ENCODE measurements at regions not wholly inside any gene's neighbourhood (a gene's known extent, or its start where the extent isn't known, plus 50 kb on each side); places are given as distances from the start of the nearest gene placed in this dataset.
"Not testable (repeated sequence)": the region's sequence is repeated elsewhere in the genome, so short reads cannot be mapped to it uniquely, and the experiment has no call there.

DNA sequence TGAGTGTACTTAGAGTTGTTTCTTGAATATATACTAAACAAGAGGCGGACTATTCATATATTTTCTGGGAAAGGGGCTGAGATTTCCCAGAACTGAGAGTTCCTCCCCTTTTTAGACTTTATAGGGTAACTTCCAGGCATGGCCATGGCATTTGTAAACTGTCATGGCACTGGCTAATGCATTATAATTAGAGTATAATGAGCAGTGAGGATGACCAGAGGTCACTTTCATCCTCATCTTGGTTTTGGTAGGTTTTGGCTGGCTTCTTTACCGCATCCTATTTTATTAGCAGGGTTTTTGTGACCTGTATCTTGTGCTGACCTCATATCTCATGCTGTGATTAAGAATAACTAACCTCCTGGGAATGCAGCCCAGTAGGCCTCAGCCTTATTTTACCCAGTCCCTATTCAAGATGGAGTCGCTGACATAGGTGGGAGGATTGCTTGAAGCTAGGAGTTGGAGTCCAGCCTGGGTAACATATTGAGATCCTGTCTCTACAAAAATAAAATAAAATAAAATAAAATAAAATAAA is 91.4 kb downstream of the MOBP start:
- ChIA-PET POLR2A (no interaction called here), CTCF (no interaction called here)

DNA sequence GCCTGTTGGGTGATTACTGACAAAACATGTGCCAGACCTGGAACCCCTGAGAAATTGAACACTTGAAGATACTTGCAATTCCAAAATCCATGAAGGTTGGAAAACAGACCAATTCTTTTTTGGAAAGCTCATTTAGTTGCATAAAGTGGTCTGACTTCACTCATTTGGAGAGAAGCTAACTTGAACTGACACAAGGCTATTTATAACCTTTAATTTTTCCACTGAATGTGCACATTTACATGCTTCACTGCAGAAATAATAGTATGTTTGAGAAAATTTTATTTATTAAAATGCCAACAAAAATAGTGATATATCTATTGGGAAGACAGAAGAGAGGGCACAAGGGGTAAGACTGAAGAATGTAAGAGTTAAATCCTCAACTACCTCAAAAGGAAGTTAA is 92.1 kb downstream of the MOBP start:
- TF ChIP-seq, protein P1, sequence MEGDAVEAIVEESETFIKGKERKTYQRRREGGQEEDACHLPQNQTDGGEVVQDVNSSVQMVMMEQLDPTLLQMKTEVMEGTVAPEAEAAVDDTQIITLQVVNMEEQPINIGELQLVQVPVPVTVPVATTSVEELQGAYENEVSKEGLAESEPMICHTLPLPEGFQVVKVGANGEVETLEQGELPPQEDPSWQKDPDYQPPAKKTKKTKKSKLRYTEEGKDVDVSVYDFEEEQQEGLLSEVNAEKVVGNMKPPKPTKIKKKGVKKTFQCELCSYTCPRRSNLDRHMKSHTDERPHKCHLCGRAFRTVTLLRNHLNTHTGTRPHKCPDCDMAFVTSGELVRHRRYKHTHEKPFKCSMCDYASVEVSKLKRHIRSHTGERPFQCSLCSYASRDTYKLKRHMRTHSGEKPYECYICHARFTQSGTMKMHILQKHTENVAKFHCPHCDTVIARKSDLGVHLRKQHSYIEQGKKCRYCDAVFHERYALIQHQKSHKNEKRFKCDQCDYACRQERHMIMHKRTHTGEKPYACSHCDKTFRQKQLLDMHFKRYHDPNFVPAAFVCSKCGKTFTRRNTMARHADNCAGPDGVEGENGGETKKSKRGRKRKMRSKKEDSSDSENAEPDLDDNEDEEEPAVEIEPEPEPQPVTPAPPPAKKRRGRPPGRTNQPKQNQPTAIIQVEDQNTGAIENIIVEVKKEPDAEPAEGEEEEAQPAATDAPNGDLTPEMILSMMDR (IDR thresholded peaks at IDR 0.05; ENCODE audit: insufficient read depth, low read length, missing control alignments) = no peak
- DNase-seq (ENCODE audit: low read depth, low spot score) = no peak
- ChIA-PET POLR2A (no interaction called here), CTCF (no interaction called here)
- H3K4me3 ChIP-seq (ENCODE audit: low read depth, low read length) = no peak overlapping the region

More for the DNA sequence above, 91.4 kb downstream of the MOBP start:
- TF ChIP-seq, protein P1 (IDR thresholded peaks at IDR 0.05; ENCODE audit: insufficient read depth, low read length, missing control alignments) = no peak
- DNase-seq (ENCODE audit: low read depth, low spot score) = no peak
- no peak overlapping the region for H3K4me3 ChIP-seq (ENCODE audit: low read depth, low read length)

DNA sequence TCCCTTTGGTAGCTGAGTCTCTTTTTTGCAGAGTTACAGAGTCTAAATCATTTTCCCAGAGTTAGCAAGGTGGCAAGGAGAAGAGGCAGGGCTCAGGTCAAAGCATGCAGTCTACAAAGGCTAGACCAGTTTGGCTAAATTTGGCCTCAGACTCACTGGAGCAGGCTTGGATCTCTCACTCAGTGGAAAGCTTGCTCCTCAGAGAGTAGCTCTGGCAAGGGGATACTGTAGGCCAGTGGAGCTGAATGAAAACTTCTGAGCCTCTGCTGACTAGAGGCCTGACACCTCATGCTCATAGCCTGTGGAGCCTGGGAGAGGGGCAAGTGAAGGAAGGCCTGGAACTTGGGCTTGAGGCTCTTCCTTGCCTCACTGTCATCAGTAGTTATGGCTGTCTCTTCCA is 101.0 kb downstream of the MOBP start:
- CTCF ChIA-PET = no interaction called here
- POLR2A ChIA-PET = no interaction called here
- DNase-seq (ENCODE audit: low read depth, low spot score) = no peak
- no peak overlapping the region for H3K4me3 ChIP-seq (ENCODE audit: low read depth, low read length)
- TF ChIP-seq, protein P1 (IDR thresholded peaks at IDR 0.05; ENCODE audit: insufficient read depth, low read length, missing control alignments) = no peak

DNA sequence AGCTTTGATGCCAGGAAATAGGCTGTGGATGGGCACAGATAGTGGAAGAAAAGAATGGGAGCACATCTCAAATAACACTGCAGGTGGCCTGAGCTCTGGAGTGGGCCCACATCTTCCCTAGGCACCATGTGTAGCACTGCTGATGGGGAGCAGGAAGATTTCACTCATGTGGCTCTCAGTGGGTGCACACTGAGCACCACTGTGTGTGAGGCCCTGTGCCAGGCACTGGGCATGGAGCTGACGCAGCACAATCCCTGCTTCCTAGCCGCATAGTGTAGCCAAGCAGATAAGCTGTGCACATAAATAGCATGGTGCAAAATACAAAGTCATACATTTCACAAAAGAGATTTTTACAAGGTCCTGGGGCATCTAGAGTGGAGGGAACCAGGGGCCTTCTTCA is 101.6 kb downstream of the MOBP start:
- DNase-seq (ENCODE audit: low read depth, low spot score) = no peak
- CTCF ChIA-PET = no interaction called here
- POLR2A ChIA-PET = no interaction called here
- no peak overlapping the region for H3K4me3 ChIP-seq (ENCODE audit: low read depth, low read length)
- TF ChIP-seq, protein P1 (IDR thresholded peaks at IDR 0.05; ENCODE audit: insufficient read depth, low read length, missing control alignments) = no peak

DNA sequence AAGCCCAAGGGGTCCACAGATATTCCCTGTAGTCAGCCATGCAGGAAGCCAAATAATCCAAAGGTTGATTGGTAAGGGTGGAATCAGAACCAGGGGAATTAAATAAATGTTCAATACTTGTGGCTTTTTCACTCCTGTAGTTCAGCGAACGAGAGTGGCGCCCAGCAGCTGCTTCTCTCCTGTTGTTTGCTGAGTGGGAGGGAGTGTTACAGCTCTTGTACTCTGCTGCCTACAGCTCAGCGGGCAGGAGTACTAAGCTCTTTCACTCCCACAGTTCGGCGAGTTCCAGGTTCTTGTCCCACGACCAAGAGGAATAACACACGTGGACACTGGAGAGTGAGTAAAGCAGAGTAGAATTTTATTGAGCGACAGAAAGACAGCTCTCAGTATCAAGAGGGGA is 105.9 kb downstream of the MOBP start:
- TF ChIP-seq, protein P1 (IDR thresholded peaks at IDR 0.05; ENCODE audit: insufficient read depth, low read length, missing control alignments) = no peak
- ChIA-PET CTCF (no interaction called here), POLR2A (no interaction called here)
- no peak for DNase-seq (ENCODE audit: low read depth, low spot score)
- H3K4me3 ChIP-seq (ENCODE audit: low read depth, low read length) = no peak overlapping the region

DNA sequence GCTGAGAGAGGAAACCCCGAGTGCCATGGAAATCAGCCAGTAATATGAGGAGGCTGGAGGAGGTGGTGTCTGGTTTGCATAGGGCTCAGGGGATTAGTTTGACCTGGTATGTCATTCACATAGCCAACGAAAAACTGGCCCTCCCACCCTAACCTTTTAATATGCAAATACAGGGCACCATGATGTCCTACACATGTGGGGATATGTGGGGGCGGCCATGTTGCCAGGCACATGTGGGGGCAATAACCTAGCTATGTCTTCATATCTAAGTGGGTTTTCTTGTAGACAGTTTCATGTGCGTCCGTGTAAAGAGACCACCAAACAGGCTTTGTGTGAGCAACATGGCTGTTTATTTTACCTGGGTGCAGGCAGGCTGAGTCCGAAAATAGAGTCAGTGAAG is 110.1 kb downstream of the MOBP start:
- POLR2A ChIA-PET = no interaction called here
- H3K4me3 ChIP-seq (ENCODE audit: low read depth, low read length) = no peak overlapping the region
- TF ChIP-seq, protein P1 (IDR thresholded peaks at IDR 0.05; ENCODE audit: insufficient read depth, low read length, missing control alignments) = no peak
- no peak for DNase-seq (ENCODE audit: low read depth, low spot score)
- CTCF ChIA-PET = no interaction called here

DNA sequence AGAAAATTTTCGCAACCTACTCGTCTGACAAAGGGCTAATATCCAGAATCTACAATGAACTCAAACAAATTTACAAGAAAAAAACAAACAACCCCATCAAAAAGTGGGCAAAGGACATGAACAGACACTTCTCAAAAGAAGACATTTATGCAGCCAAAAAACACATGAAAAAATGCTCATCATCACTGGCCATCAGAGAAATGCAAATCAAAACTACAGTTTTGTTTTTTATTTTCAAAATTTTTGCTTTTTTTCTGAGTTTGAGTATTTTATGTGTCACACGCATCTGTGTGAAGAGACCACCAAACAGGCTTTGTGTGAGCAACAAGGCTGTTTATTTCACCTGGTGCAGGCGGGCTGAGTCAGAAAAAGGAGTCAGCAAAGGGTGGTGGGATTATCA is 118.7 kb downstream of the MOBP start:
- DNase-seq (ENCODE audit: low read depth, low spot score); POLR2A ChIA-PET; CTCF ChIA-PET; H3K4me3 ChIP-seq (ENCODE audit: low read depth, low read length): not testable (repeated sequence)

Measured in AG04449 (cell line).